HCT116 (cell line): ENCODE measurements at regions not wholly inside any gene's neighbourhood (a gene's known extent, or its start where the extent isn't known, plus 50 kb on each side); places are given as distances from the start of the nearest gene placed in this dataset.

Source experiments
- ATAC-seq: fragments of 200-7000 bp; cut with Tn5 transposase; 2 replicates; pipeline ENCODE4 v1.9.1; 2020; ENCODE audit warnings: mild to moderate bottlenecking, moderate library complexity
- BruUV-seq: library from RNA; stranded (reverse); fragments of 400-500 nt; replicated peaks from 2 replicates; lab custom pipeline; 2021; lab: Mats Ljungman, UMichigan
- CTCF ChIA-PET: fragments of 300-600 bp; sonication (Branson Sonifier 250); formaldehyde crosslinking; loops from one replicate; lab custom pipeline; 2021; ENCODE audit warnings: antibody characterized with exemption; lab: Charles Lee
- POLR2A ChIA-PET: fragments of 300-600, 350-600 bp; sonication (Branson Sonifier 250); formaldehyde crosslinking; loops from one replicate; lab custom pipeline; 2021; ENCODE audit warnings: antibody characterized with exemption; lab: Charles Lee
- RAD21 ChIA-PET, 2 experiments: fragments of 300-600 bp; sonication (Branson Sonifier 250); formaldehyde crosslinking; loops; one replicate each; lab custom pipeline; 2023; ENCODE audit warnings: low total read pairs in 2 of 2; ENCODE audit not compliant: uncharacterized antibody in 2 of 2, unreplicated experiment in 2 of 2, low non-redundant PET in 1 of 2; lab: Charles Lee
- DNase-seq: peaks from one replicate; pipeline ENCODE4 v3.0.0-alpha.2; 2010; ENCODE audit warnings: low read depth, low spot score
- H2AFZ ChIP-seq: fragments of 200-600 bp; shearing (Covaris generic), sonication (generic); 2 replicates; pipeline ENCODE4 v1.6.1; 2017; ENCODE audit warnings: low read depth, mixed run types, mixed read lengths, antibody characterized with exemption, low read length; ENCODE audit not compliant: poor library complexity, severe bottlenecking
- H3K27ac ChIP-seq: 2 replicates; pipeline ENCODE4 v1.5.1; 2012; ENCODE audit warnings: low read depth, low read length
- H3K27me3 ChIP-seq: fragments of 200-600 bp; sonication (generic); 2 replicates; pipeline ENCODE4 v1.6.1; 2016; ENCODE audit warnings: mixed run types, low read length, mixed read lengths; ENCODE audit not compliant: insufficient read depth
- H3K36me3 ChIP-seq, 2 experiments: fragments of 200-500 bp in 1 of 2; fragments of 200-600 bp in 1 of 2; sonication (Bioruptor generic) in 1 of 2; sonication (generic) in 1 of 2; 2 replicates each; pipeline versions ENCODE4 v1.5.1 to v1.6.1; 2014 to 2016; ENCODE audit warnings: low read length in 2 of 2, inconsistent platforms in 1 of 2, mixed read lengths in 1 of 2, mixed run types in 1 of 2; ENCODE audit not compliant: insufficient read depth in 2 of 2, control insufficient read depth in 1 of 2
- H3K4me1 ChIP-seq, 2 experiments: fragments of 200-600 bp in 1 of 2; sonication (generic) in 1 of 2; 2 replicates each; pipeline versions ENCODE4 v1.5.1 to v1.6.1; 2012 to 2017; ENCODE audit warnings: low read length in 2 of 2, inconsistent platforms in 1 of 2, mild to moderate bottlenecking in 1 of 2, mixed read lengths in 1 of 2, mixed run types in 1 of 2, moderate library complexity in 1 of 2; ENCODE audit not compliant: insufficient read depth in 2 of 2, control insufficient read depth in 1 of 2
- H3K4me2 ChIP-seq: fragments of 200-600 bp; sonication (generic); 2 replicates; pipeline ENCODE4 v1.6.1; 2017; ENCODE audit warnings: mixed run types, low read length, mixed read lengths
- H3K4me3 ChIP-seq, 2 experiments: fragments of 200-600 bp in 1 of 2; sonication (generic) in 1 of 2; replicated peaks in 1 of 2; 2 replicates each; pipeline ENCODE4 v1.5.1; 2011 to 2016; ENCODE audit warnings: low read length in 2 of 2, control low read depth in 1 of 2, low read depth in 1 of 2, mild to moderate bottlenecking in 1 of 2, mixed read lengths in 1 of 2, mixed run types in 1 of 2
- H3K79me2 ChIP-seq: fragments of 200-600 bp; sonication (generic); 2 replicates; pipeline ENCODE4 v1.6.1; 2017; ENCODE audit warnings: mild to moderate bottlenecking, mixed run types, low read length, moderate library complexity, mixed read lengths; ENCODE audit not compliant: insufficient read depth
- H3K9ac ChIP-seq: fragments of 200-600 bp; sonication (generic); 2 replicates; pipeline ENCODE4 v1.6.1; 2016; ENCODE audit warnings: low read length, mixed read lengths
- H3K9me2 ChIP-seq: fragments of 200-600 bp; sonication (generic), shearing (Covaris generic); 2 replicates; pipeline ENCODE4 v1.6.1; 2017; ENCODE audit warnings: mixed run types, mild to moderate bottlenecking, moderate library complexity; ENCODE audit not compliant: insufficient read depth
- H3K9me3 ChIP-seq, 2 experiments: fragments of 200-500 bp in 1 of 2; fragments of 200-600 bp in 1 of 2; sonication (Bioruptor generic) in 1 of 2; sonication (generic) in 1 of 2; 2 replicates each; pipeline ENCODE4 v1.6.1; 2014 to 2017; ENCODE audit warnings: low read length in 2 of 2, mixed read lengths in 2 of 2, inconsistent platforms in 1 of 2, low read depth in 1 of 2, mild to moderate bottlenecking in 1 of 2, mixed run types in 1 of 2, moderate library complexity in 1 of 2; ENCODE audit not compliant: control insufficient read depth in 1 of 2, insufficient read depth in 1 of 2
- H4K20me1 ChIP-seq: fragments of 200-600 bp; sonication (generic), shearing (Covaris generic); 2 replicates; pipeline ENCODE4 v1.6.1; 2017; ENCODE audit warnings: mixed run types, mild to moderate bottlenecking, moderate library complexity; ENCODE audit not compliant: insufficient read depth
- ATF3 ChIP-seq: IDR thresholded peaks from 2 replicates; pipeline ENCODE4 v1.6.1; 2012
- CBX3 ChIP-seq: IDR thresholded peaks from 2 replicates; pipeline ENCODE4 v1.6.1; 2012; ENCODE audit warnings: low read depth
- CTCF ChIP-seq, 3 experiments: fragments of 200-600 bp in 1 of 3; sonication (generic) in 1 of 3; IDR thresholded peaks in 2 of 3; conservative IDR thresholded peaks in 1 of 3; 2 replicates each; pipeline ENCODE4 v1.5.1; 2012 to 2017; ENCODE audit warnings: low read depth in 2 of 3, low read length in 2 of 3, antibody characterized with exemption in 1 of 3, borderline replicate concordance in 1 of 3, control low read depth in 1 of 3, mild to moderate bottlenecking in 1 of 3, mixed read lengths in 1 of 3, mixed run types in 1 of 3, moderate library complexity in 1 of 3; ENCODE audit not compliant: insufficient read depth in 1 of 3
- ELF1 ChIP-seq: IDR thresholded peaks from 2 replicates; pipeline ENCODE4 v1.6.1; 2012; ENCODE audit warnings: low read depth, borderline replicate concordance
- EZH2 ChIP-seq: fragments of 200-600 bp; sonication (generic); IDR thresholded peaks from 2 replicates; pipeline ENCODE4 v1.6.1; 2017; ENCODE audit warnings: antibody characterized with exemption, mixed run types
- EZH2phosphoT487 ChIP-seq: fragments of 200-600 bp; IDR thresholded peaks from 2 replicates; pipeline ENCODE4 v1.6.1; 2018; ENCODE audit warnings: antibody characterized with exemption, borderline replicate concordance
- FOSL1 ChIP-seq: IDR thresholded peaks from 2 replicates; pipeline ENCODE4 v1.6.1; 2012; ENCODE audit warnings: low read depth
- JUND ChIP-seq: IDR thresholded peaks from 2 replicates; pipeline ENCODE4 v1.6.1; 2012
- MAX ChIP-seq: IDR thresholded peaks from 2 replicates; pipeline ENCODE4 v1.6.1; 2012
- POLR2AphosphoS5 ChIP-seq: IDR thresholded peaks from 2 replicates; pipeline ENCODE4 v1.6.1; 2011; ENCODE audit warnings: mild to moderate bottlenecking, low read depth, low read length, moderate library complexity
- REST ChIP-seq: IDR thresholded peaks from 2 replicates; pipeline ENCODE4 v1.6.1; 2012; ENCODE audit warnings: low read depth
- SIN3A ChIP-seq: IDR thresholded peaks from 2 replicates; pipeline ENCODE4 v1.6.1; 2012; ENCODE audit warnings: low read depth
- SP1 ChIP-seq: IDR thresholded peaks from 2 replicates; pipeline ENCODE4 v1.6.1; 2012; ENCODE audit warnings: low read depth
- SRF ChIP-seq: IDR thresholded peaks from 2 replicates; pipeline ENCODE4 v1.6.1; 2012; ENCODE audit warnings: low read depth
- TCF7L2 ChIP-seq: IDR thresholded peaks from 2 replicates; pipeline ENCODE4 v1.7.0; 2011; ENCODE audit warnings: borderline replicate concordance, inconsistent platforms; ENCODE audit not compliant: insufficient read depth, insufficient read length; ENCODE audit errors: extremely low read depth
- YY1 ChIP-seq: IDR thresholded peaks from 2 replicates; pipeline ENCODE4 v1.6.1; 2011; ENCODE audit warnings: low read length, low read depth, moderate library complexity, mild to moderate bottlenecking; ENCODE audit not compliant: insufficient replicate concordance; ENCODE audit errors: extremely low read depth
- ZBTB33 ChIP-seq: IDR thresholded peaks from 2 replicates; pipeline ENCODE4 v1.6.1; 2011; ENCODE audit warnings: mild to moderate bottlenecking, low read length, moderate library complexity; ENCODE audit not compliant: insufficient replicate concordance; ENCODE audit errors: extremely low read depth
- ZFX ChIP-seq: fragments of 450-650 bp; IDR thresholded peaks from 2 replicates; pipeline ENCODE4 v1.6.1; 2017
- ZNF274 ChIP-seq: fragments of 200-500 bp; sonication (Bioruptor generic); IDR thresholded peaks from 2 replicates; pipeline ENCODE4 v1.6.1; 2014; ENCODE audit warnings: mild to moderate bottlenecking, low read depth, low read length, inconsistent platforms
- intact Hi-C: fragments of 100-400 bp; cut with micrococcal nuclease; formaldehyde crosslinking; loops from 2 replicates; pipeline ENCODE4 v1.10.0; 2022

- POLR2A ChIA-PET: no interaction called here
- no peaks in the 10 kb centered on the region for H3K36me3 ChIP-seq
Observed at GRCh38 chr15:69525543-69525942, 72.9 kb downstream of the RPLP1 start.

More at GRCh38 chr15:69525543-69525942, 72.9 kb downstream of the RPLP1 start:
- no peak overlapping the region for H2AFZ ChIP-seq
- peaks cover 0 to 11% of the 10 kb centered on the region in 2 experiments; a peak in 2 of 4 replicates for H3K4me1 ChIP-seq
- ATAC-seq: no peak; the same call in 1 of the 2 replicates
- ChIA-PET CTCF (no interaction called here), RAD21 (no interaction called here)
- no peak for TF ChIP-seq MAX
- no peak for TF ChIP-seq EZH2phosphoT487
- no peak for TF ChIP-seq JUND
- no peak for TF ChIP-seq ATF3
- TF ChIP-seq SIN3A: no peak
- TF ChIP-seq TCF7L2: no peak
- TF ChIP-seq YY1: no peak
- no peak for TF ChIP-seq ELF1
- TF ChIP-seq SRF: no peak
- no peak for TF ChIP-seq FOSL1
- TF ChIP-seq ZFX: no peak
- no peak for TF ChIP-seq POLR2AphosphoS5
- no peak for TF ChIP-seq ZBTB33
- no peak for TF ChIP-seq CTCF (IDR thresholded peaks at IDR 0.05 in 2 of 3, conservative IDR thresholded peaks at IDR 0.05 in 1 of 3; ENCODE audit: borderline replicate concordance in 1 of 3, insufficient read depth in 1 of 3, low read depth in 2 of 3, low read length in 2 of 3)
- no peak for TF ChIP-seq ZNF274
- TF ChIP-seq EZH2: no peak
- TF ChIP-seq SP1: no peak
- TF ChIP-seq CBX3: no peak
- TF ChIP-seq REST: no peak
- H3K27me3 ChIP-seq: 0 out of 2 replicates have a peak, but pooled peaks cover 4% of the 10 kb centered on the region
- BruUV-seq: no TSS peak
- no peak overlapping the region for H3K4me2 ChIP-seq
- H3K9me2 ChIP-seq: no peaks in the 10 kb centered on the region
- no peak overlapping the region for H3K9ac ChIP-seq
- no peaks in the 10 kb centered on the region for H3K9me3 ChIP-seq
- DNase-seq: no peak
- H3K27ac ChIP-seq: no peak overlapping the region
- no peaks in the 10 kb centered on the region for H4K20me1 ChIP-seq
- no peak overlapping the region for H3K4me3 ChIP-seq
- no peaks in the 10 kb centered on the region for H3K79me2 ChIP-seq
- intact Hi-C loops: no loop called here
